B cell (primary cell): ENCODE measurements at regions not wholly inside any gene's neighbourhood (a gene's known extent, or its start where the extent isn't known, plus 50 kb on each side); places are given as distances from the start of the nearest gene placed in this dataset.

ENCODE experiments used
- ATAC-seq: fragments of 200-7000 bp; cut with Tn5 transposase; one replicate; pipeline ENCODE4 v1.10.0; 2021; ENCODE audit warnings: low read depth, mild to moderate bottlenecking, moderate number of reproducible peaks, moderate library complexity
- CTCF ChIA-PET: fragments of 350-600 bp; sonication (Branson Sonifier 250); formaldehyde crosslinking; loops from one replicate; lab custom pipeline; 2021; ENCODE audit warnings: antibody characterized with exemption, inconsistent platforms; lab: Charles Lee
- POLR2A ChIA-PET: fragments of 350-600 bp; sonication (Branson Sonifier 250); formaldehyde crosslinking; loops from one replicate; lab custom pipeline; 2021; ENCODE audit warnings: antibody characterized with exemption; lab: Charles Lee
- DNase-seq: peaks from one replicate; pipeline ENCODE4 v3.0.0; 2013
- H2AFZ ChIP-seq: 2 replicates; pipeline ENCODE4 v1.6.1; 2012; ENCODE audit warnings: mild to moderate bottlenecking, low read depth, low read length; ENCODE audit not compliant: insufficient read depth, poor library complexity, severe bottlenecking
- H3K27ac ChIP-seq, 2 donors: 1 replicate in 1 of 2; 2 replicates in 1 of 2; pipeline ENCODE4 v1.5.1; 2012 to 2013; ENCODE audit warnings: low read length in 2 of 2, mild to moderate bottlenecking in 2 of 2, moderate library complexity in 1 of 2
- H3K27me3 ChIP-seq, 4 experiments: fragments of 200-600 bp in 1 of 4; sonication (generic) in 1 of 4; replicated peaks in 1 of 4; 1 replicate in 2 of 4; 2 replicates in 2 of 4; pipeline versions ENCODE4 v1.6.1 to v1.7.0; 2013 to 2016; ENCODE audit warnings: low read length in 3 of 4, mild to moderate bottlenecking in 2 of 4, mixed read lengths in 1 of 4, moderate library complexity in 1 of 4; ENCODE audit not compliant: insufficient read depth in 4 of 4, control insufficient read depth in 3 of 4; ENCODE audit errors: control extremely low read depth in 1 of 4
- H3K36me3 ChIP-seq, 2 experiments: replicated peaks in 1 of 2; 1 replicate in 1 of 2; 2 replicates in 1 of 2; pipeline versions ENCODE4 v1.6.1 to v1.7.1; 2013; ENCODE audit warnings: low read length in 1 of 2; ENCODE audit not compliant: insufficient read depth in 2 of 2, control insufficient read depth in 1 of 2; ENCODE audit errors: control extremely low read depth in 1 of 2, extremely low read depth in 1 of 2
- H3K4me1 ChIP-seq, 2 donors: fragments of 200-600 bp in 1 of 2; sonication (generic) in 1 of 2; 1 replicate in 1 of 2; 2 replicates in 1 of 2; pipeline versions ENCODE4 v1.5.1 to v1.6.1; 2013 to 2017; ENCODE audit warnings: low read length in 2 of 2; ENCODE audit not compliant: control insufficient read depth in 2 of 2, insufficient read depth in 2 of 2
- H3K4me2 ChIP-seq: replicated peaks from 2 replicates; pipeline ENCODE3; 2012; ENCODE audit warnings: mild to moderate bottlenecking, low read depth, low read length; ENCODE audit not compliant: poor library complexity, severe bottlenecking
- H3K4me3 ChIP-seq, 5 experiments: fragments of 200-600 bp in 1 of 5; sonication (generic) in 1 of 5; 1 replicate in 3 of 5; 2 replicates in 2 of 5; pipeline versions ENCODE4 v1.5.1 to v1.7.0; 2011 to 2016; ENCODE audit warnings: low read length in 4 of 5, mild to moderate bottlenecking in 4 of 5, low read depth in 2 of 5, control low read depth in 1 of 5, moderate library complexity in 1 of 5; ENCODE audit not compliant: insufficient read depth in 1 of 5; ENCODE audit errors: control extremely low read depth in 1 of 5, extremely low read depth in 1 of 5
- H3K79me2 ChIP-seq: fragments of 200-600 bp; sonication (generic); one replicate; pipeline ENCODE4 v1.6.0; 2016; ENCODE audit warnings: low read length; ENCODE audit not compliant: control insufficient read depth, insufficient read depth
- H3K9ac ChIP-seq: fragments of 200-600 bp; sonication (generic); 2 replicates; pipeline ENCODE4 v1.6.1; 2017; ENCODE audit warnings: mild to moderate bottlenecking, low read length, moderate library complexity
- H3K9me3 ChIP-seq, 3 donors: one replicate each; pipeline versions ENCODE4 v1.6.1 to v1.7.1; 2013; ENCODE audit warnings: low read length in 2 of 3; ENCODE audit not compliant: control insufficient read depth in 2 of 3, insufficient read depth in 1 of 3; ENCODE audit errors: control extremely low read depth in 1 of 3
- H4K20me1 ChIP-seq: 2 replicates; pipeline ENCODE4 v1.6.0; 2012; ENCODE audit warnings: mild to moderate bottlenecking, low read length; ENCODE audit not compliant: insufficient read depth, control insufficient read depth, poor library complexity, severe bottlenecking
- H3K27ac Mint-ChIP-seq: one replicate; pipeline ENCODE4 v1.8.0; 2021; ENCODE audit warnings: mixed read lengths
- H3K27me3 Mint-ChIP-seq: one replicate; pipeline ENCODE4 v1.8.0; 2021; ENCODE audit warnings: mixed read lengths
- H3K4me1 Mint-ChIP-seq: one replicate; pipeline ENCODE4 v1.8.0; 2021; ENCODE audit warnings: mixed read lengths
- H3K4me3 Mint-ChIP-seq: one replicate; pipeline ENCODE4 v1.8.0; 2021; ENCODE audit warnings: mixed read lengths
- H3K9me3 Mint-ChIP-seq: one replicate; pipeline ENCODE4 v1.8.0; 2022; ENCODE audit warnings: mixed read lengths; ENCODE audit not compliant: insufficient read depth
- CTCF ChIP-seq: fragments of 200-600 bp; IDR thresholded peaks from one replicate; pipeline ENCODE4 v1.8.0; 2022; ENCODE audit warnings: antibody characterized with exemption, mild to moderate bottlenecking
- EZH2 ChIP-seq: IDR thresholded peaks from 2 replicates; pipeline ENCODE4 v1.6.1; 2012; ENCODE audit warnings: borderline replicate concordance, low read depth, mild to moderate bottlenecking, moderate library complexity, low read length; ENCODE audit not compliant: insufficient read depth, poor library complexity, severe bottlenecking
- WGBS: methylation state at CpG from one replicate; pipeline ENCODE4 v1.1.5; 2013; ENCODE audit warnings: missing lambda C conversion rate; ENCODE audit not compliant: insufficient coverage; 5-methylcytosine and 5-hydroxymethylcytosine counted together
- intact Hi-C: fragments of 100-400 bp; cut with micrococcal nuclease; formaldehyde crosslinking; loops from one replicate; pipeline ENCODE4 v1.10.0; 2022

DNA sequence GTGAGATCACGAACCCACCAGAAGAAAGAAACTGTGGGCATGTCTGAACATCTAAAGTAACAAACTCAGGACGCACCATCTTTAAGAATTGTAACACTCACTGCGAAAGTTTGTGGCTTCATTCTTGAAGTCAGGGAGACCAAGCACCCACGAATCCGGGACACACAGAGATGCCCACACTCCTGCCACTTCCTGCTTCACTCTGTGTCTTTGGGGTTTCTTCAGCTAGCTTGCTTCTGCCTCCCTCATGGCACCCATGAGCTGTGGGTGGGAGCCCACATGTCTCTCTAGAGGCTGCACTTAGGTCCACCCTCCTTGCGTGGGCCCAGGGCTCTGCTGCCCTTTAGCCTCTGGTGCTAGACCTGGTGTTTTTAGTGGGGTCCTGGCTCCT lies 61.2 kb upstream of the CNOT6 start:
- no peak overlapping the region for H3K27ac ChIP-seq
- H3K9me3 ChIP-seq = peaks cover 0 to 19% (median 0%) of the 10 kb centered on the region in 3 donors
- H3K36me3 ChIP-seq = no peaks in the 10 kb centered on the region
- intact Hi-C loops = no loop called here
- peaks cover 5% of the 10 kb centered on the region for H3K27me3 Mint-ChIP-seq
- no peaks in the 10 kb centered on the region for H3K79me2 ChIP-seq
- no peaks in the 10 kb centered on the region for H3K9me3 Mint-ChIP-seq
- no peaks in the 10 kb centered on the region for H4K20me1 ChIP-seq
- H3K9ac ChIP-seq = no peak overlapping the region
- no peak overlapping the region for H3K4me2 ChIP-seq
- ATAC-seq (no peak), DNase-seq (no peak)
- H3K27me3 ChIP-seq = no peaks in the 10 kb centered on the region
- H3K27ac Mint-ChIP-seq = no peak overlapping the region
- H3K4me3 Mint-ChIP-seq = no peak overlapping the region
- WGBS = 96% methylated on average over 5 of the region's 6 CpGs
- POLR2A ChIA-PET = no interaction called here
- TF ChIP-seq EZH2 (no peak), CTCF (no peak)
- H3K4me1 ChIP-seq = no peaks in the 10 kb centered on the region
- H2AFZ ChIP-seq = no peak overlapping the region
- CTCF ChIA-PET = no interaction called here
- H3K4me3 ChIP-seq = no peak overlapping the region
- H3K4me1 Mint-ChIP-seq = no peaks in the 10 kb centered on the region

- no peak overlapping the region for H3K4me3 Mint-ChIP-seq
- Histone ChIP-seq H3K79me2 (no peaks in the 10 kb centered on the region), H3K9me3 (peaks cover 0 to 30% (median 0%) of the 10 kb centered on the region in 3 donors), H2AFZ (no peak overlapping the region), H3K27ac (no peak overlapping the region), H3K4me2 (no peak overlapping the region), H4K20me1 (no peaks in the 10 kb centered on the region), H3K27me3 (no peaks in the 10 kb centered on the region), H3K4me1 (no peaks in the 10 kb centered on the region), H3K4me3 (no peak overlapping the region), H3K36me3 (no peaks in the 10 kb centered on the region), H3K9ac (no peak overlapping the region)
- POLR2A ChIA-PET = no interaction called here
- 95% methylated on average over 7 of the region's 7 CpGs for WGBS
- intact Hi-C loops = no loop called here
- TF ChIP-seq CTCF (no peak), EZH2 (no peak)
- no peak for DNase-seq
- no peak for ATAC-seq
- peaks cover 13% of the 10 kb centered on the region for H3K27me3 Mint-ChIP-seq
- H3K4me1 Mint-ChIP-seq = no peaks in the 10 kb centered on the region
- H3K9me3 Mint-ChIP-seq = no peaks in the 10 kb centered on the region
- no peak overlapping the region for H3K27ac Mint-ChIP-seq
- CTCF ChIA-PET = no interaction called here
Measured at GRCh38 chr5:180435594-180435993, 58.6 kb upstream of the CNOT6 start.
